ENCODE measurements at regions not wholly inside any gene's neighbourhood (a gene's known extent, or its start where the extent isn't known, plus 50 kb on each side); places are given as distances from the start of the nearest gene placed in this dataset.

DNA sequence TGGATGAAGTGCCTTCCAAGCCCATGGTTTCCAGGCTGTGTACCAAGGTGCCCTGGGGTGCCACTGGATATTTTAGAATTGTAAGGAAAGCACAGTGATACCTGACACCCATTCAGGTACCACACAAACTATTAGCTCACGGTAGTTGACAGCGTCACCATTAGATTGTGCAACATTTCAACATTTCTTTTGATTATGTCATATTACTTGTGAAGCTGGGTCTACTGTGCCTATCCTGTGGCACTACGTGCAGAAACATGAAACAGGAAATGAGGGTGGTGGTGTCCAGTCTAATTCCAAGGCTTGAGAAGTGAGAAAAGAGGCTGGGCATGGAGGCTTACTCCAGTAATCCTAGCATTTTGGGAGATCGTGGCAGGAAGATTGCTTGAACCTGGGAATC is 75.5 kb upstream of the CPM start:
- H3K27me3 Mint-ChIP-seq, result peaks cover 35% of the 10 kb centered on the region
- H3K4me1 Mint-ChIP-seq (ENCODE audit: low read depth), result peaks cover 9% of the 10 kb centered on the region
- ChIA-PET CTCF (no interaction called here), POLR2A (no interaction called here)
- H3K27ac Mint-ChIP-seq, result no peak overlapping the region
- DNase-seq (no peak), ATAC-seq (no peak)
- TF ChIP-seq, protein P1, sequence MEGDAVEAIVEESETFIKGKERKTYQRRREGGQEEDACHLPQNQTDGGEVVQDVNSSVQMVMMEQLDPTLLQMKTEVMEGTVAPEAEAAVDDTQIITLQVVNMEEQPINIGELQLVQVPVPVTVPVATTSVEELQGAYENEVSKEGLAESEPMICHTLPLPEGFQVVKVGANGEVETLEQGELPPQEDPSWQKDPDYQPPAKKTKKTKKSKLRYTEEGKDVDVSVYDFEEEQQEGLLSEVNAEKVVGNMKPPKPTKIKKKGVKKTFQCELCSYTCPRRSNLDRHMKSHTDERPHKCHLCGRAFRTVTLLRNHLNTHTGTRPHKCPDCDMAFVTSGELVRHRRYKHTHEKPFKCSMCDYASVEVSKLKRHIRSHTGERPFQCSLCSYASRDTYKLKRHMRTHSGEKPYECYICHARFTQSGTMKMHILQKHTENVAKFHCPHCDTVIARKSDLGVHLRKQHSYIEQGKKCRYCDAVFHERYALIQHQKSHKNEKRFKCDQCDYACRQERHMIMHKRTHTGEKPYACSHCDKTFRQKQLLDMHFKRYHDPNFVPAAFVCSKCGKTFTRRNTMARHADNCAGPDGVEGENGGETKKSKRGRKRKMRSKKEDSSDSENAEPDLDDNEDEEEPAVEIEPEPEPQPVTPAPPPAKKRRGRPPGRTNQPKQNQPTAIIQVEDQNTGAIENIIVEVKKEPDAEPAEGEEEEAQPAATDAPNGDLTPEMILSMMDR (IDR thresholded peaks at IDR 0.05), result no peak
- no peaks in the 10 kb centered on the region for H3K36me3 Mint-ChIP-seq (ENCODE audit: low read depth)
- intact Hi-C loops (cut with micrococcal nuclease), result no loop called here
- H3K4me3 Mint-ChIP-seq, result no peak overlapping the region
- H3K9me3 Mint-ChIP-seq, result no peaks in the 10 kb centered on the region

GRCh38 chr12:69014047-69014446 is 81.1 kb upstream of the CPM start:
- intact Hi-C loops (cut with micrococcal nuclease), result no loop called here
- ATAC-seq (no peak), DNase-seq (no peak)
- Mint-ChIP-seq H3K4me1 (ENCODE audit: low read depth) (no peaks in the 10 kb centered on the region), H3K27me3 (peaks cover 19% of the 10 kb centered on the region), H3K4me3 (no peak overlapping the region), H3K9me3 (no peaks in the 10 kb centered on the region), H3K36me3 (ENCODE audit: low read depth) (no peaks in the 10 kb centered on the region), H3K27ac (no peak overlapping the region)
- POLR2A ChIA-PET, result no interaction called here
- CTCF ChIA-PET, result no interaction called here
- TF ChIP-seq, protein P1 (IDR thresholded peaks at IDR 0.05), result no peak

DNA sequence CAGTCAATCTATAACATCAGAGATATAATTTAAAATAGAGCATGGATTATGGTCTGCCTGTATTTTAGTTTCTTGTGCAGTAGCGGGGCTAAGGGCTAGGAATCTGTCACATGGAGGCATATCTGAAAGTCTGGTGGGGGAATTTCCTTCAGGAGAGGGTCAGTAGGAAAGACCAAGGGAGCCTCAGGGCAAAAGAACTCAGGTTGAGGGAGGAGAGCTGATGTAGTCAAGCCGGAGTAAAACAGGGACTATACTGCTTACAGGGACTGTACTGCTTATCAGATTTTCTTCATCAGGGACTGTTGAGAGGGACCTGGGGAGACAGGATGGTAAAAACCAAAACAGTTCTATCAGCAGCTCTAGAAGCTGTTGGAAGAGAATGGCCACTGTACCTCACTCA is 82.0 kb upstream of the CPM start:
- no peak for ATAC-seq
- no peaks in the 10 kb centered on the region for H3K36me3 Mint-ChIP-seq (ENCODE audit: low read depth)
- H3K4me1 Mint-ChIP-seq (ENCODE audit: low read depth), result no peaks in the 10 kb centered on the region
- ChIA-PET CTCF (no interaction called here), POLR2A (no interaction called here)
- no peak overlapping the region for H3K4me3 Mint-ChIP-seq
- intact Hi-C loops (cut with micrococcal nuclease), result no loop called here
- H3K9me3 Mint-ChIP-seq, result no peaks in the 10 kb centered on the region
- H3K27me3 Mint-ChIP-seq, result peaks cover 15% of the 10 kb centered on the region
- TF ChIP-seq, protein P1 (IDR thresholded peaks at IDR 0.05), result no peak
- DNase-seq, result no peak
- no peak overlapping the region for H3K27ac Mint-ChIP-seq

DNA sequence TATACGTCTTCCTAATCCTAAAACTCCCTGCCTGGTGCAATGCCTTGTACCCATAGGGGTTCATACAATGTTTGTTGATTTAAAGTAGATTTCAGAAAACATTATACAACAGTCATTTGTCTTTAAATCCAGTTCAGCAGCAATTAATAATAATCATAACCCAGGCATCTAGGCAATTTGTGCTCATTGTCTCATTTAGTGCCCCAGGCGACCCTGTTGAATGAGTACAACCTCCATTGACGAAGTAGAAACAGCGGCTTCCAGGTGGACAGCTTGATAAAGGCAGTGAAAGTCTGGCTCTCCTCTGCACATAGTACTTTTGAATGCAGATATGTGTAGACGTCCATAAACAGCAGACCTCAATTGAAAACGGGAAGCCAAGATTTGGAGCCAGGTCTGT is 82.9 kb upstream of the CPM start:
- DNase-seq (no peak), ATAC-seq (no peak)
- CTCF ChIA-PET, result interaction anchor here (1.0 kb wide), 1 partner anchor 153 kb away, joined by 3 read pairs; no protein-coding TSS in a partner anchor
- no peaks in the 10 kb centered on the region for H3K36me3 Mint-ChIP-seq (ENCODE audit: low read depth)
- no peaks in the 10 kb centered on the region for H3K4me1 Mint-ChIP-seq (ENCODE audit: low read depth)
- intact Hi-C loops (cut with micrococcal nuclease), result no loop called here
- H3K27ac Mint-ChIP-seq, result no peak overlapping the region
- POLR2A ChIA-PET, result interaction anchor here (0.6 kb wide), 1 partner anchor 171 kb away, joined by 4 read pairs; no protein-coding TSS in a partner anchor
- H3K9me3 Mint-ChIP-seq, result no peaks in the 10 kb centered on the region
- H3K27me3 Mint-ChIP-seq, result peaks cover 12% of the 10 kb centered on the region
- TF ChIP-seq, protein P1 (IDR thresholded peaks at IDR 0.05), result no peak
- H3K4me3 Mint-ChIP-seq, result no peak overlapping the region

DNA sequence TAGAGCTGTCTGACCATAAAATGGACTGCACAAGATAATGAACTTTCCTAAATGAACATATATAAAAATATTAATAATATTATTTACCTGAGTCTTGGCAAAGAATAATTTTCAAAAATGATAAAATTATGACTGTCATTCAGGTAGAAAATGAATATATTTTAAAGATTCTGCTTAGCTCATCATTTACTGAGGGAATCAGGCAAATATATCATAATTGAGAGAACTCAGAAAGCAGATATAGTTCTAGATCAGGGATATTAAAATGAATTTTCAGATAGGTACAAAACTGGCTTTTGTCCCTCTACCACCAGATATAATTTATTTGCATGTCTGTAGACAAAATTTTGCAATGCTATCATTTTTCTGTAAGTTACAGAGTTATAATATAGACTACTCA is 86.1 kb upstream of the CPM start:
- intact Hi-C loops (cut with micrococcal nuclease), result no loop called here
- Mint-ChIP-seq H3K9me3 (no peaks in the 10 kb centered on the region), H3K4me3 (no peak overlapping the region), H3K4me1 (ENCODE audit: low read depth) (no peaks in the 10 kb centered on the region), H3K27ac (no peak overlapping the region), H3K27me3 (peaks cover 12% of the 10 kb centered on the region), H3K36me3 (ENCODE audit: low read depth) (no peaks in the 10 kb centered on the region)
- ChIA-PET CTCF (no interaction called here), POLR2A (no interaction called here)
- DNase-seq, result no peak
- no peak for ATAC-seq
- TF ChIP-seq, protein P1 (IDR thresholded peaks at IDR 0.05), result no peak
